NK-92 treated with Interleukin-12 subunit alpha and Interleukin-12 subunit beta, amount 100 ng/mL, for 24 hours (cell line): ENCODE measurements at regions not wholly inside any gene's neighbourhood (a gene's known extent, or its start where the extent isn't known, plus 50 kb on each side); places are given as distances from the start of the nearest gene placed in this dataset.

ENCODE experiments used
- DNase-seq: peaks from one replicate; lab custom pipeline; 2025; lab: John Stamatoyannopoulos, UW

DNA sequence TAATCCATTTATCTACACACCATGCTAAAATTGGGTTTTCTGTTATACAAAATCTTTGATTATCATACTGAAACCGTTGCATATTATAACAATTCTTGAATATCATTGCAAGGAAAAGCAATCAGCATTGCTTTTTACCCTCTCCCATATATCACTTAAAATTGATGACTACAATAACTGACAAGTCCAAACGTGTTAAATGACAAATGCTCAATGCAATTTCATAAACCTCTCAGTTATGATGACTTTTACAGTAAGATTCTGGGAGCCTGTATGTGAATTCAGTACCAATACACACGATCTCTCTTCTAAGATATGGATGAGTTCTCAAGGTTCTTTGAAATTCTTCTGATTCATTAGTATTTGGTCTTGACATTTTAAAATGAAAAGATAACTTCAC lies 368.5 kb upstream of the TRIB2 start:
- no peak for DNase-seq

DNA sequence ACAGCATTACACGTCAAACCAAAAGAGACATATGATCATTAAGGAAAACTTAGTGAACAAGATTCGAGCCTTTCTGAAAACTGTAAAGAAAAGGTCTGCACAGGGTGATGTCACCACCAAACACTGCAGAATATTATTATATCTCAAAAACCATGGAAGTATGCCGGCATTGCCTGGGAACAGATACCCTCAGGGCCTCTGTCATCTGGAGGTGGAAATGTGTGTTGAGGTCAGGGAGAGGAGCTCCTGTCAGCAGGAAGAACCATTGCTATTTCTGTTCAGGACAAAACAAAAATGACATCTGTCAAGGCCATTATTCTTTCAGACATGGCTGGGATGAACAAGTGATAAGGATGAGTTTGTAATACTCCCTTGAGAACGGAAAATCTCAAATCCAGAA lies 365.9 kb upstream of the TRIB2 start:
- no peak for DNase-seq

DNA sequence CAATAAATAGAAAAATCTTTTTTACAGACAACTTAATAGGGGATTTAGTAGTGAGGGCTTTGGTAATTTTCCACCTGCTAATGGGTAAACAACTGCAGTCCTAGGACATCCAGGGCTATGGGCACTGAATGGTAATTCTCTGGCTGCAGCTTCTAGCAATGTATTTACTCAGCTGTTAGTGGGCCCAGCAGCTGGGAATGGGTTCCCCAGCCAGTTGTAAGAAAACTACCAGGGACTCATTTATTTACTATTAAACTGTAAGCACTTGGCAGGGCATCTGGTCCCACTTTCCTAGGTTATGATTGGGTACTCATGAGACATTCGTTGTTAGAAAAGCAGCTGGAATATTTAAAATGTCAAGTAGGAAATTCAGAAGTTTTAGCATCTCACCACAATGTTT lies 363.8 kb upstream of the TRIB2 start:
- no peak for DNase-seq

DNA sequence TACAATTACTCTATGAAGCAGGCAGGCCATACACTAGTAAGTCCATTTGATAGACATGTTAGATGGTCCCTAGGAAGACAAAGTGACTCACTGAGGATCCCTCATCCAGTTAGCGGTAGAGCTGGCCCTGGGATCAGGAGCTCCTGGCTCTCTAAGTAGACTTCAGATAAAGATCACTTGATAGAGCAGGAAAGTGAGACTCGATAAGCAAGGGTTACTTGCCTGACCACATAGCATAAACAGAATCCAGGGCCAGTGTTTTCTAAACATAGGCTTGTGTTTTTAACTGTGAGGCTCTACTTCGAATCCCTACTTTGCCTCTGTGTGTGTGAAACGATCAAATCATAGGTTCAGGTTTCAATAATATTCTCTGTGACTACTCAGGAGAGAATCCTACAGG lies 355.2 kb upstream of the TRIB2 start:
- DNase-seq, result no peak

DNA sequence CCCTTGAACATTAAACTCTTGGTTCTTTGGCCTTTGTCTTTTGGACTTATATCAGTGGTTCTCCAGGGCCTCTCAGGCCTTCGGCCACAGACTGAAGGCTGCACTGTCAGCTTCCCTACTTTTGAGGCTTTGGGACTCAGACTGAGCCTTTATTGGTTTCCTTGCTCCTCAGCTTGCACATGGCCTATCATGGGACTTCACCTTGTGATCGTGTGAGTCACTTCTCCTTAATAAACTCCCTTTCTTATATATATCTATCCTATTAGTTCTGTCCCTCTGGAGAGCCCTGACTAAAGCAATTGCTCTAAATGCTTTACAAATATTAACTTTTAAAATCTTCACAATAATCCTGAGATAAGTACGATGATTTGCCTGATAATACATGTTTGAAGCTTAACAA lies 353.6 kb upstream of the TRIB2 start:
- no peak for DNase-seq

DNA sequence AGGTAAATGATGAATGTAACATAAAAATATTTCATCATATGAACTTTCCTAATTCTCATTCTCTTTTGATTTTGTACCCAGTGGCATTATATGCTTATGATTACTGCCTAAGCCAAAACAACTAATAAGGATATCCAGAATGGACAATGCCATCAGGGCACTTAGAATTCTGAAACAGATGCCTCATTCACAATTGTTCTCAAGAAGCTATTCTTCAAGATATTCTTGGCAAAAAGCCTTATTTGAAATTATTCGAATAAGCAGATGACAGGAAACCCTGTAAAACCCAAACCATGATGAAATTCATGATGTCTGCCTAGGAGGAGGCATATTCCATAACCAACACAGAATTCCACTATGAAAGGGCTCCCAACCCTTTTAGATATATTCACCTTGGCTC lies 353.2 kb upstream of the TRIB2 start:
- no peak for DNase-seq

DNA sequence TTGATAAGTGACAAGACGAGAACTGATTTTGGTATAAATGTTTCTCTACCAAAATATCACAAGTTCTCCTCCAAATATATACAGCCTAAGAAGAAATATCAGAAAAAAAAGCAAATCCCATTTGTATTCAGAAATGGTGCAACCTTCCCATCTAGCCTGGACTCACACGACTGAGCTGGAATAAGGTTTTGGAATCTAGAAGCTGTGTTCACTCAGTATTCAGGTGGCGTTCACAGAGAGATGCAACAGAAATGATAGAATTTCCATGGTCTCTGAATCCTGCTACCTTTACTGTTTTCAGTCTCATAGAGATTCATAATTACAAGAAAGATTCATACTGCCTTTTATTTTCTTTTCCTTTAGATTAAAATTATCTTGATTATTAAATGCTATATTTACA lies 347.2 kb upstream of the TRIB2 start:
- no peak for DNase-seq

DNA sequence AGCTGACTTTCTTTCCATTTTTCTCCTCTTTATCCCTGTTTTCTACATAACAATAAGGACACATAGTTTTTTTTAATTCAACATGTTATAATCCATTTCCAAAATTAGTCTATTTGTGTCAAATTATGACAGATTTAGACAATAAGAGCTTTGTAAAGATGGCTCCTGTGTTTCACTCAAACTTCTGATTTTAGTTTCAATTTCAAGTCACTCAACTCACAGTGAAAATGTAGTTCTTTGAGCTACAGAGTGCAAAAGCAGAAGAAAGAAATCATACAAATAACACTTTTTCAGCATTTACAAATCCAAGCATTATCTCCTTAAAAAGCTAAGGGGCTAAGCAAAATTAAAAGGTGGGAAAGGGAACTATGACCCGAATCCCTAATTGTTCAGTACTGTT lies 340.7 kb upstream of the TRIB2 start:
- no peak for DNase-seq

DNA sequence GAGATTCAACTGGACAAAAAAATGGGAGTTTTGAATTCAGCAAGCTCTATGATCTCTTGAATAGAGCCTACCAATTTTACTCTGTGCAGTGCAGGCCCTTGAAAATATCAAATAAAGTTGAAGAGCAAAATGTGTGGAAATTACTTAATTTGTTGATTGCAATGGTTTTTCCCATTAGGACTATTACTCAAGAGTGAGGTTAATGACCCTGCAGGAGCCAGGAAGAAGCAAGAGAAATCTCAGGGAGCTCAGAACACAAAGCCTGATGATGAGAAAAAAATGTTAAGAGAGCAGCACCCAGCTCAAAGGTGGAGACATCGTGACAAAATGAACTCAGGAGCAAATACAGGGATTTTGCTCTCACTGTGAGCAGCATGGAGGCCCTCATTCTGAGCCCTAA lies 337.6 kb upstream of the TRIB2 start:
- DNase-seq, result no peak

DNA sequence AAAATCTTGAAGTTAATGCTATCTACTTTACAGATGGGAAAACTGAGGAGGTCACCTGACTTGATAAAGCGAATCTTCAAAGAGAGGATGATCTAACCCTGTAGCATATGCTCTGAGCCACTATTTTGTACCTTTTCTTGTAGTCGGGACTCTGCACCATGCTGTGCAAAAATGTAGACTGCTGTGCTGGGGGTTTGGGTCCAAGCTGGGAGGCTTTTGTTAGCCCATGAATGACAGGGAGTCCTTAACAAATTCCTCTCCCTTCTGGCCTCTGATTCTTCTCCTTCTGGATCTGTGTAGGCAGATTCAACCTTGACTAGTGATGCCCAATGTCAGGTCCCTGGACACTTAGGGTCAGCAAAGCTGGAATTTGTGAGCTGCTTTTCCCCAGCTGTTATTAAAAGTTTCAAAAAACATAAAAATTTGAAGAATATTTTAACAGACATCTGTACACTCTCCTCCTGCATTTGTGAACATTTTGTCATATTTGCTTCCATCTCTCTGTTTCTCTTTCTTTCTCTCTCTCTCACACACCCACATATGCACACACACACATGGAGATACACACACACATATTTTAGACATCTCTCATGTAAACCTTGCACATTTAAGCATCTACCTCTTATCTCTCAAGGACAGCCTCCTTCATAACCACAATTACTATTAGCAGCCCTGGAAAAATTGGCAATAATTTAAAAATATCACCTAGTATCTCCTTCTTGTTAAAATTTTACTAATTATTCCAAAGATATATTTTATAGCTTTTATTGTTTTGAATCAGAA lies 335.0 kb upstream of the TRIB2 start:
- no peak for DNase-seq

DNA sequence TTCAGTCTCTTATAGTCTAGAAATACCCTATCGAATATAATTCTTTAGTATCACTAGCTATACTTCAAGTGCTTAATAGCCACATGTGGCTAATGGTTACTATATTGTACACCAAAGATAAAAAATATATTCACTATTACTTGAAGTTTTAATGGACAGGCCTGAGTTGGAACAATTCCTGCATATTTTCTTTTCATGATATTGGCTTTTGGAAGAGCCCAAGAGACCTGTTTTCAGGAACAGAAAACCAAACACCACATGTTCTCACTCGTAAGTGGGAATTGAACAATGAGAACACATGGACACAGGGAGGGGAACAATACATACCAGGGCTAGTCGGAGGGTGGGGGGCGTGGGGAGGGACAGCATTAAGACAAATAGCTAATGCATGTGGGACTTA lies 334.4 kb upstream of the TRIB2 start:
- no peak for DNase-seq

DNA sequence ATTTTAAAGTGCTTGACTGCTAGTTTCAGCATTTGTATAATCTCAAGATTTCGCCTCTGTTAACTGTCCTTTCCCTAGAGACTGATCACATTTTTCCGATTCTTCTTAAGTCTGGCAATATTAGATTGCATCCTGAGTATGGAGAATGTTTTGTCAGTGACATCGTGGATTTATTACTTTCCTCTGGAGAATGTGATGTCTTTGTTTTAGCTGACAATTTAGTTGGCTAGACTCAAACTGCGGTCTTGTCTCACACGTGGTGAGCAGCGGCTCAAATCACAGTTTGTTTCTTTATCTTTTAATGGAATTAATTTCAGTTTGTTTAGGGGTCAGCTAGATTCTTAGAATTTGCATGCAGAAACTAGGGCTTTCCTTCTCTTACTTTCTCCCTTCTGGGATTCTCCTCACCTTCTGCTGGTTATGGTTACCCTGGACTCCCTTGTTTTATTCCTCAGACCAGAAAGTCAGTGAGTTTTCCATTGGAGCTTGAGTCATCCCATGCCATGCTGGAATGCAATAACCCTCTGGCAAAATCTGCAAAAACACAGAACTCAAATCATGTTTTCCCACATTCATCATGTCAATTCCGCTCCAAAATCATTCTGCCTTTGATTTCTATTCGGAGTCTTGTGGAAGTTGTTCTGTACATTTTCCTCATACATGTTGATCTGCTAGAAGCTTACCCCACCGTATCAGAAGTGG lies 327.2 kb upstream of the TRIB2 start:
- no peak for DNase-seq

DNA sequence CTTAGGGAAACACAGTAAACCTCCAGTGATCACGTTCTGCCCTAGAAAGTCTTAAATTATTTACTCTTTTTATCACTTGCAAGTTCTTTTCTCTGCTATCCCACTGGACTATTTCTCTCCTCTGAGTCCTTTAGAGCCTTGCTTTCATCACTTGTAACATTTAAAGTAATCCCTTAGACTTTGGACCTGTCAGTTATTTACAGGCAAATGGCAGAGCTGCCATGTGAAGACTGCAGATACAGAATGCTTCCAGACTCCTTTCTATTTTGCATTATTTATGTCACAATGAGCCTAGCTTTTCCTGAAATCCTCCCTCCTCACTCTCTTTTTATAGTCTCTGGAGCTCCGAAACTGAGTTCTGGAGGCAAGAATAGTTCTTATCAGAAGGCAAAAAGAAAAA lies 325.6 kb upstream of the TRIB2 start:
- no peak for DNase-seq

DNA sequence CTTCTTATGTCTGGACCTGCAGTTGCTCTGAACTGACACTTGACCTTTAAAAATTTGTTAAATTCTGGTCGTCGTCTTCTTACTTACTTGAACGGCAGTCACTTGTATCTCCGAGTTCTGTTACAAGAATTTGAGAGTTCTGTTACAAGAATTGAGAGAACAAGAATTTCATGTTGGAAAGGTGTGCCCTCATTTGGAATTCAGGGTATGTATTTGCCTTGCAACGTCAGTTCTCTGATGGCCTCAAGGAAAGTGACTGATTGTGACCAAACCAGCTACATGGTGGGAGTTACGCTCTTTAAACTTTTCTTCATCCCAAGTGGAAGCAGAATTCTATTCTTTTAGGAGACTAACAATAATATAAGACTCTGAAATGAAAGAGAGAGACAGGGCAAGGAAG lies 320.0 kb upstream of the TRIB2 start:
- no peak for DNase-seq

DNA sequence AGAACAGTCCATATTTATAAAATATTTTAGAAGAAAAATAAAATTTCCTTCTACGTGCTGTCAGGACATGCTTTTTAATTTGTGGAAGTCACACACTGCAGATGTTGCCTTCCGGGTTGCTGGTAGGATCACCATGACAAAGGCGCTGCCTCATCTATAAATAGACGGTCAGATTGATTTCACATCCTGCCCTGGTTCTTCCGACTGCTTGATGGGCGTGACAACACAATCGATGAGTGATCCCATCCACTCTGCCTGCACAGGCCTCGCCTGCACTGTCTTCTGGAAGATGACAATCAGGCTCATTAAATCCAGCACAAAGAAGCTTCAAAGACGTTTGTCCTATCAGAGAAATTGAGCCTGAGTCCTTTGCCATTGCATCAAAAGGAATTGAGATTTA lies 318.9 kb upstream of the TRIB2 start:
- no peak for DNase-seq

DNA sequence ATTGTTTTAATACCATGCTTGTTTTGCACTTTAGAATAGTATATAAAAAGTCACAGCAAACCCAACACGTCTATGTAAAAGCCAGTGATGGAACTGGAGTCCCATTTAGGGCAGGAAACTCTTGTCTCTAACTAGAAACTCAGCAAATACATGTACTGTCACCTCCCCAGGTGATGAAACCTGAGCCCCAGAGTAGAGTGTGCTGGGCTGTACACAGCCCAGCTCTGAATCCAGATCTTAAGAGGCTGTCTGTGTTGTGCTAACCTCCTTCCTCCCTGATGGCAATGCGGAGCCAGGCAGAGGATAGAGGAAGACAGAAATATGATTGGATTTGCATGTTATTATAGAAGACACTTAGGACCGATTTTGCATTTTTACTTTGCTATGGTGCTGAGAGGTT lies 317.5 kb upstream of the TRIB2 start:
- no peak for DNase-seq

DNA sequence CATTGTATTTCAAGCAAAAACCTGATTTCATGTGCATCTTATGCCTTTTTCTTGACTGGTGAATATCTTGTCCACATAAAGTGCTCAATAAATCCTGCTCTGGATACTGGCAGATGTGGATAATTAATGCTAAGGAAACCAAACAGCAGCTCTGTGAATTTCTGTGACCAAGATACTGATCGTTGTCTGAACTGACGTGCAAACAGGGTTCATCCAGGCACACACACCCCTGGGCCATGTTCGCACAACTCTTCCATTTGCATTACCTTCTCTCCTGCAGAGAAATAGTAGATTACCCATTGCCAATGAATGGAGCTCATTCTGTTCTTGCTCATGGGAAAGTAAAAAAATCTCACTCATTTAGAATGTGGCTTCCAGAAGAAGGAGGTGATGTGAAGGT lies 316.2 kb upstream of the TRIB2 start:
- DNase-seq, result no peak

DNA sequence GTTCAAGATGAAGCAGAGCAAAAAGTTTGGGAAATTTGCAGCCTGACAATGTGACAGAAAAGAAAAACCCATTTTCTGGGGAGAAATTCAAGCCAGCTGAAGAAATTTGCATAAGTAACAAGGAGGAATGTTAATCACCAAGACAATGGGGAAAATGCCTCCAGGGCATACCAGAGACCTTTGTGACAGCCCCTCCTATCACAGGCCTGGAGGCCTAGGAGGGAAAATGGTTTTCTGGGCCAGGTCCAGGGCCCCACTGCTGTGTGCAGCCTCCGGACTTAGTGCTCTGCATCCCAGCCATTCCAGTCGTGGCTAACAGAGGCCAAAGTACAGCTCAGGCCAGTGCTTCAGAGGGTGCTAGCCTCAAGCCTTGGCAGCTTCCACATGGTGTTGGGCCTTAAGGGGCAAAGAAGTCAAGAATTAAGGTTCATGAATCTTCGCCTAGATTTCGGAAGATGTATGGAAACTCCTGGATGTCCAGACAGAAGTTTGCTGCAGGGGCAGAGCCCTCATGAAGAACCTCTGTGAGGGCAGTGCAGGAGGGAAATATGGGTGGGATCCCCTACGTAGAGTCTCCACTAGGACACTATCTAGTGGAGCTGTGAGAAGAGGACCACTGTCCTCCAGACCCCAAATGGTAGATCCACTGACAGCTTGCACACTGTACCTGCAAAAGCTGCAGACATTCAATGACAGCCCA lies 314.1 kb upstream of the TRIB2 start:
- DNase-seq, result no peak

DNA sequence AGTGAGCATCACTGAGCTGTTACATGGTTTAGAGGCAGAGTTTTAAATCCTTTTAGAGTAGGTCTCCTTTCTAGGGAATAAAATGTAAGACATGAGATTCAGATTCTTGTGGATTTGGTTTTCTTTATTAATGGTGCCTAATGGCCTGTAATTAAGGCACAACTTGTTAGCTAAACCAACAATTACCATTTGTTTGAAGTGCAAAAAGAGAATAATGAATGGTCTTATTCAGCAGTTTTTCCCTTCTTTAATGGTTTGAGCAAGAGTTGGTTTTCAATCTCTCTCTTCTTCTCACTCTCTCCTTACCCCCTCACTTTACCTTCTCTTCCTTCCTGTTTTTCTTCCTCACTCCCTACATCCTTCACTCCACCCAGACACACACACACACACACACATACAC lies 312.2 kb upstream of the TRIB2 start:
- DNase-seq, result no peak

DNA sequence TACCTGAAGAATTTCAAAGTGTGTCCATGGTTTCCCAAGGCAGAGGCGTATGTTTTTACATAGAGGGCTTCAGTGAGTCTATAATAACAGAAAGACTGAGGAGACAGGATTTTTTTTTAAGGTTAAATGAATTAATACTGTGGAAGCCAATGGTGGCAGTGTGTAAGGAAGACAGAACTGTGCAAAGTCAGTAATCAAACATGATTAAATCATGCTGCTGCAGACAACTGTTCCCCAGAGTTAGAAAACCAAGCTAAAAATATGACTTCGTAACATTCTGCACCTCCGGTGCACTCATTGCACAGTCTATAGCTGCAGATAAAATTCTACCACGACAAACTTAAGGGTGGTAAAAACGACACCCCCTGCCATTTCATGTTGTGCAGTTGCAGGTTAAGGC lies 309.6 kb upstream of the TRIB2 start:
- no peak for DNase-seq

DNA sequence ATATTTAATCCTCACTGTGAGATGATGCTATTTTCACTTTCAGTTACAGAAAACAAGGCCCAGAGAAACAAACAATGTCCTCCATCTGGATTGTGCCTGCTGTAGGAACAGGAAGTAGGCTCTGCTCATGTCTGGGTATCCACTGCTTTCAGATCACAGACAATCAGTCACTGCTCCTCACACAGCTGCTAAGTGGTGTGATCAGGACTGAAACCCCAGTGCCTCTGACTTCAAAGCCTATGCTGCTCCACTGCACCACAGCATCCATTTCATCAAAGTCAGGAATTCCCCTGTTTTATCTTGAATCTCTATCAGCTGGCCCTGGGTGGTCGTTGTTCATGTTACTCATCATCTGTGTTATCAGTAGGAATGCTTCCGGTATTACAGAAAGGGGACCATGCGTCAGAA lies 303.8 kb upstream of the TRIB2 start:
- no peak for DNase-seq

DNA sequence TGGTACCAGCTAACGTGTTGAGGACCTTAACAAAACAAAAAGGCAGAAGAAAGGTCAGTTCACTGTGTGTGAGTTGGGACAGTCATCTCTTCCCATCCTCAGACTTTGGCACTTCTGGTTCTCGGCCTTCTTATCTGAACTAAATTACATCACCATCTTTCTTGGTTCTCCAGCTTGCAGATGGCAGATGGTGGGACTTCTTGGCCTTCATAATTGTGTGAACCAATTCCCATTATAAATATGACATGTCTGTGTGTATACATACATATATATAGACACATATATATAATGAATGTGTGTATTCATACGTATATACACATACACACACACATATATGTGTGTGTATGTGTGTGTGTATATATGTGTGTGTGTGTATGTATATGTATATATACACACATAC lies 301.2 kb upstream of the TRIB2 start:
- DNase-seq, result no peak

DNA sequence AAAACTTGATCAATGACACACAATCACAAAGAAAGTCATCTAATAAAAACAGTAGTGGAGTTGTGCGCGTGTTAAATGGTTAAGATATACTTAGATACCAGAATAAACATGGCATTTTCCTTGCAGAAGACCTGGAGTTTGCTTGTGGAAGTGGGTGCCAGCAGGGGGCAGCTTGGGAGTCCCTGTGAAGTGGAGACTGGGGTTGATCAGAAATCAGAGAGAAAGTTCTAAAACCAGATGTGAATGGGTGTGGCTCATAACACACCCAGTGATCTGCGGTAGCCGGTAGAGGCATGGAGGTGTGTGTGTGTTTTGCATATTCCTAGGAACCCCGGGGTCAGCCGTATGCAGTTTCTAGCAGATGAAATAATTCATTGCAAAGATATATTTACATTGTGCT lies 300.1 kb upstream of the TRIB2 start:
- no peak for DNase-seq
